HG03280 (cell line): ENCODE measurements at regions not wholly inside any gene's neighbourhood (a gene's known extent, or its start where the extent isn't known, plus 50 kb on each side); places are given as distances from the start of the nearest gene placed in this dataset.

Experiments used
- ATAC-seq: cut with Tn5 transposase; IDR thresholded peaks from one replicate; pipeline ENCODE4 v1.9.1; 2021; ENCODE audit warnings: mild to moderate bottlenecking, moderate library complexity; ENCODE audit not compliant: unreplicated experiment

DNA sequence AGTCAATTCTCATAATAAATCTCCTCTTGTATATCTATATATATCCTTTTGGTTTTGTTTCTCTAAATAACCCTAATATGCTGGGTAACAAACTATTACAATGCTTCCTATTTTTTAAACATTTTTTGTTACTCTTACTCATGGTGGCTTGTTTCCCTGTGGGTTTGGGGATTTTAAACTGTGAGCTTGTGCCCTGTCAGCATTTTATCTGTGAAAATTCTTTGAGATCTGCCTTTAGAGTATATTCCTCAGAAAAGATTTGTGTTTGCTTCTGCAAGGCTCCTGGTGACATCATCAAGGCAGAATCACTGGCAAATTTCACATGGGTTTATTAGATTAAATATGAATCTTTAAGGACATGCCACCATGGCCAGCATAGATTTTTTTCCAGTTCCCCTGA, 273.6 kb downstream of the LRFN2 start:
- ATAC-seq = no peak

DNA sequence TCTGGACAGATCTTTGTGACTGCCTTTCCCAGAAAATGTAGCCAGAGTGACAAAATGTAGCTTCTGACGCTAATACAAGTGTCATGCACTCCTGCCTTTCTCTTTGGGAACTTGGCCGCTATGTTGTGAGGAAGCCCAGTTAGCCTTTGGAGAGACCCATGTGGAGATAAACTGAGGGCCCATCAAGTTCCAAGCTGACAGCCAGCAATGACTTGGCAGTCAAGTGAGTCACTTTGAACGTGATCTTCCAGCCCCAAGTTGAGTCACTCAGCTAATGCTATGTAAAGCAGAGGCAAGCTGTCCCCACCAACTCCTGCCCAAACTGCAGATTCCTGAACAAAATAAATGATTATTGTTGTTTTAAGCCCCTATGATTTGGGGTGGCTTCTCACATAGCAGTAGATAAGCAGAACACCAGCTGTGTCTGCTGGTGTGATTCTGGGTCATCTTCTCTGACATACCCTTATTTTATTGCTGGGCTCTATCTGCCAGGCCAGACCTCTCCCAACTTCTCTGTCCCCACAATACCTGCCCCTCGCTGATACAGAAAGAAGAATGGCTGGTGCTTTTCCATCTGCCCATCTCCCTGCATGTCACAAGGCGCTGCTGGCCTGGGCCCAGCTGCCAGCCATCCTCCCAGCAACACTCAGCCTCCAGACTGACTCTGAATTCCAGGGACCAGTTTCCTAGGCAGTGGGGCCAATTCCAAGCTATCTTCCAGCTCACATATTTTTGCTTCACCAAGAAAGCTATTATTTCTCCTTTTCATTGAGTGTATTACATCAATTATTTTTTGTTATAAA, 274.8 kb downstream of the LRFN2 start:
- no peak for ATAC-seq

DNA sequence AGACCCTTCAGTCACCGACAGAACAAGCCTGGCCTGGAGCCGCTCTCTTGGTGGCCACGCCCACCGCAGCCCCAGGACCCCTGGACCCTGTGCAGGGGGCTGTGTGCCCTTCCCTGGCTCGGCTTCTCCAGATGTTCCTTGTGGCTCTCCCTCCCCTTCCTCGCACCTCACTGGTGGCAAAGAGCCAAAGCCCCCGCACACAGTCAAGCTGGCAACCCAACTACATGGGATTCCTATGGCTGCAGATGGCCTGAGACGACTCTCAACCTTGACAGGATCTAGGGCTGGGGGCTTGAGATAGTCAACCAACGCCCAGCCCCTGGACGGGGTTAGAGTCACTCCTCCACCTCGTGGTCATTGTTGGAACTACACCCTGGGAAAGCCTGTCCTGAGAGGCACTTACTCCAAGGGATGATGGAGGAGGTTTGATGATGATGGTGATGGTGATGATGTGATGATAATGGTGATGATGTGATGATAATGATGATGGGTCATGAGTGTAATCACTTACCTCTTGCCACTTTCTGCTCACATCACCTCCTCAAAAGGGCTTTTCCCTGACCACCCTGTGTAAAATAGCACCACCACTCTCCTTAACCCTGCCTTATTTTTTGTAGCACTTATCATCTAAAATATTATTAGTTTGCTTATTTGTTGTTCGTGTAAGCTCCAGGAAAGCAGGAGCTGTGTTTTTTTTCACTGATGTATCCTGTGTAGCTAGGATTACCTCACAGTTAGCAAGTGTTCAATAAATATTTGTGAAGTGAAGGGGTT, 278.4 kb downstream of the LRFN2 start:
- ATAC-seq = no peak

GRCh38 chr6:40307712-40308111, 279.5 kb downstream of the LRFN2 start:
- no peak for ATAC-seq

DNA sequence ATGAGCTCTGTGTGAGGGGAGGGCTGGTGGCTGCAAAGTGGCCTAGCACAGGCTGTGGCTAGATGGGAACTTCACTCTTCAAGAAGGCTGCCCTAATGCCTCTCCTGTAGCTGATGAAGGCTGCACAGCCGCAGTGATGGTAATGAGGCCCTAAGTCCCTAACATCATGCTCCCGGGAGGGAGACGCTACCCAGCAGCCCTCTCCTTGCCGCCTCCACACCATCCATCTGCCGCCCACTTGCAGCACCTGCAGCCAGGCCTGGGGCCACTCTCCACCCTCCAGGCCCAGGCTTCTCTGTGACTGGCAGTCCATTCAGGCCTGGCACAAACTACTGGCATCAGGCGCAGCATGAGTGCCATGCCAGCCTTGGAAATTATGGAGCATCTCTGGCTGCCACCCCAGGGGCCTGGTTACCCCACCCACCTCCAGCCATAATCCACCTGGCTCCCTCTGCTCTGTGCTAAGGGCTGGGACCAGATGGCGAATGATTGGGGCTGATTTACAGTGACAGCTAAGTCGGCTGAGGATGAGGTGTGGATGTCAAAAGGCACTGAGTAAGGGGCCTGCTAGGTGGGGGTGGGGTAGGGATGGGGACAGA, 284.2 kb downstream of the LRFN2 start:
- no peak for ATAC-seq

DNA sequence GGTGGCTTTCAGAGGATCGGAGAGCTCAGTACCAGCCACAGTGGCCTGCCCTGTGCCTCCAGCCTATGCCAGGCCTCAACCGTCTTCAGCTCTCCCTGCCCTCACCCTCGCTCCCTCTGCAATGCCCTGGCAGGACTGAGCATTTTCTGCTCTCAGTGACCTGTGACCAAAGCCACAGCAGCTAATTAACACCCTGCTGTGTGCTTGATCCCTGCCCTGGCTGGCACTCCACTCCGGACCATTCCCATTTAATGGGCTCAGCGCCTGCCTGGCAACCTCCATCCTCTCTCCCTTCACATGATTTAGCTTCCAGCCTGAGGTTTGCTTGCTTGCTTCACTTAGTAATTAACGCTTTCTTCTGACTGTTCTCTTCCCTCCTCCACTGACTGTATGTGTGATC, 287.5 kb downstream of the LRFN2 start:
- ATAC-seq = no peak

DNA sequence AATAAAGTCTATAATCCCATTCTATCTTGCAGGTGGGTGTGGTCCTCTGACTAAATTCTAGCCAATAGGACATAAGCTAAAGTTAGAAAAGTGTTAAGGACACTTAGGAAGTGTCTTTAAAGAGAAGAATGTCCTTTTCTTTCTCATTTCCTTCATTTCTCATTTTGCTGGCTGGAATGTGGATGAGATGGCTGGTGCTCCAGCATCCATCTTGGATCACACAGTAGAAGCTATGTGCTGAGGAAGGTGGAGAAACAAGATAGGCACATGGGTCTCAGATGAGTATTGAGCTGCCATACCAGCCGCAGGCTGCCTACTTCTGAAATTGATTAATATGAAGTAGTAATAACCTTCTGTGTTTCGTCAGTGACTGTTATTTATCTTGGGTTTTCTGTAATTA, 289.0 kb downstream of the LRFN2 start:
- no peak for ATAC-seq

- ATAC-seq = no peak
Observed at GRCh38 chr6:40295251-40295950, 291.8 kb downstream of the LRFN2 start.

DNA sequence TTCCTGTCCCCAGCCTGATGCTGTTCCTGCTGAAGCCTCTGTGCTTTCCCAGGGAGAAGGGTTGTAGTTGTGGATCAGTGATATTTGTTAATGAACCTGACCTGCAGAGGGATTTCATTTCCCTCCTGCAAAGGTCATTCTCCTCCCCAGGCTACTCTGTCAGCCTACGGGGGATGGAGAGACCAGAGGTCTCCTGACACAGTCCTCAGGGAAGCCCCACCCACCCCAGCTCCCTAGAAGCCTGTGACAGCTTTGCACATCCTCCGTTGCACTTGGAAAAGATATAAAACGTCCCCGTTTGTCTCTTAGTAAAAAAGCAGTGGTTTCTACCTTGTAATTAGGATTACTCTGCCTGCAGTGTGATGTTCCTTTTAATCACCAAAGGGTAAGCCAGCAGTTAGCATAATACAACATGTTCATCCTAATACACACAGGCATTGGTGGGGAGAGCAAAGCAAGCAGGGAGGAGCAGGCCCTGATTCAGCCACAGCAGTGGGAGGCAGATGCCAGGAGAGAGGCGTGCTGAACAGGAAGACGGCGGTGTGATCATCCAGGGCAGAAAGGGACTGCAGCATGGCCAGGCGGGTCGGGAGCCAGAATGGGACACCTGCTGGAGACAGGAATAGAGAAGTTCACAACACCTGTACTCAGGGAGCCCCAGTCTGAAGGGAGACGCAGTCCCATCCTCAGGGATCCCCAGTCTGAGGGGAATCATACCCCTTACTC, 293.5 kb downstream of the LRFN2 start:
- no peak for ATAC-seq

- no peak for ATAC-seq
Observed at GRCh38 chr6:40293060-40293459, 294.1 kb downstream of the LRFN2 start.

GRCh38 chr6:40290816-40291215, 296.3 kb downstream of the LRFN2 start:
- ATAC-seq = no peak

DNA sequence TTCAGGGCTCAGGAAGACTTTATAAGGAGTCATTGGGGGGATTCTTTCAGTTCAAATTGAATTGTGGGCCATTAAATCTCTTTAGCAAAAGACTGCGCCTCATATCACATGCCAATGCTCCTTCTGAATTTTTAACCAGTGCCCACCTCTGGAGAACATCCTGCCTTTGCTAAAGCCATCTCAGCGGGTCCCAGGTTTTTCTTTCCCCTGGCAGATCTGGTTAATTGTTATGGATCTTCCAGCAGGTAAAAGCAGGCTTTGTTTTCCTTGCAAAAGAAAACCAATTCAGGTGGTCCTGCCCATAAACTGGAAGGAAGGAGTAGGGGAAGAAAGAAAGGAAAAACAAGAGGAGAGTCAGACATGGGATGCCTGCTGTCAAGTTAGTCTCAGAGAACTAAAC, 298.2 kb downstream of the LRFN2 start:
- ATAC-seq = no peak

GRCh38 chr6:40287296-40287850, 299.8 kb downstream of the LRFN2 start:
- no peak for ATAC-seq

DNA sequence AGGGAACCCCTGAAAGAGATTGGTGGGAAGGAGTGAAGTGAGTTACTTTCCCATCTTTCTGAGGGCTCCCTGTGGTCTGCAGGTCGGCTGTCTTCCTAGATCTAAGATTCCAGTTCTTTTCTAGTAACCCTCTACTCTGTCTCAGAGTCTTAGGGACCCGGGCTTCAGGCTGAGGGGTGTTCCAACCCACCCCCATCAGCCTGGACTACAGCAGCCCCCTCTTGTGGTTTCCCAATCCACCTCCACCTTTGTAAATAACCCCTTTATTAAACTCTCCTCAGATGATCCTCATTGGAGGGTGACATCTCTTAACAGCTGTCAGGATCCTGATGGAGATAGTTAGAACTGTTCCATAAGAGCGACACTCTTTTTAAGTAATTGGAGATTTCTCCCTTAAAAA, 300.4 kb downstream of the LRFN2 start:
- ATAC-seq = no peak

DNA sequence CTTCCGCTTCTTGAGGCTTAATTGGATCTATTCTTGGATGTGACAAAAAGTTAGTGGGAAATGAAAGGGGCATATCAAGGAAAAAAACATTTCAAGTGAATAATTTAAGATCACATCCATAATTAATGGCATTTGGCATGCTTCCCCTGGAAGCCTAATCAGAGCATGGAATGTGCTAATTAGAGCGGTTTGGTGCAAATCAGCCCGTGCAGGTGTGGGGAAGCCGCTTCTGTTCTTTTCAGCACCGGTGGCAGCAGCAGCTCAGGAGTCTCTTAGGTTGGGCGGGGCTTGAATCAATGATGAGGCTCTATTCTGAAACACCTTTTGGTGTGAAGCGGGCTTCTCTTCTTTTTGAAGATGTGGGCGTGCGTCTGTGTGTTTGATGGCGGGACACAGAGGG, 301.2 kb downstream of the LRFN2 start:
- no peak for ATAC-seq

GRCh38 chr6:40285535-40285934, 301.6 kb downstream of the LRFN2 start:
- no peak for ATAC-seq

- ATAC-seq = no peak
Observed at GRCh38 chr6:40282986-40283385, 304.2 kb downstream of the LRFN2 start.

GRCh38 chr6:40281402-40281801, 305.8 kb downstream of the LRFN2 start:
- no peak for ATAC-seq

DNA sequence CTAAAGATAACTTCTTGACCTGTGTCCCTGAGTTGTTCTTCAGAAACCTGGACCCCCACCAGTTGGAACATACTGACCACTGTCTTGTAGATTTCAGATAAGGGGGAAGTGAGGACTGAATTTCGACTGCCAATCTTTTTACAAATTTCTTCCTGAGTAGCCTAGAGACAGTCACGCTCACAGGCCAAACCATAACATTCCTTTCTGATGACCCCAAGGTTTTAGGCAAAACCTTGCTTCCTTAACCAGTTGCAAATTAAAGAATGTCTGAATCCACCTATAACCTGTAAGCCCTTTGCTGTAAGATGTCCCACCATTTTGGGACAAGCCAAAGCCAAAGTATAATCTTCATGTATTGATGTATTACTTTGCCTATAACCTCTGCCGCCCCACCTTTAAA, 306.9 kb downstream of the LRFN2 start:
- ATAC-seq = no peak

- no peak for ATAC-seq
Observed at GRCh38 chr6:40276141-40276540, 311.0 kb downstream of the LRFN2 start.
